ENCODE measurements at regions not wholly inside any gene's neighbourhood (a gene's known extent, or its start where the extent isn't known, plus 50 kb on each side); places are given as distances from the start of the nearest gene placed in this dataset.

- TF ChIP-seq GATA2 (IDR thresholded peaks at IDR 0.05; ENCODE audit: low read depth, low read length) (no peak), GATA3 (IDR thresholded peaks at IDR 0.05; ENCODE audit: low read depth, low read length) (no peak)
Measured at GRCh38 chr3:104553121-104553520, 813.6 kb upstream of the ALCAM start.
